ENCODE measurements at regions not wholly inside any gene's neighbourhood (a gene's known extent, or its start where the extent isn't known, plus 50 kb on each side); places are given as distances from the start of the nearest gene placed in this dataset.

DNA sequence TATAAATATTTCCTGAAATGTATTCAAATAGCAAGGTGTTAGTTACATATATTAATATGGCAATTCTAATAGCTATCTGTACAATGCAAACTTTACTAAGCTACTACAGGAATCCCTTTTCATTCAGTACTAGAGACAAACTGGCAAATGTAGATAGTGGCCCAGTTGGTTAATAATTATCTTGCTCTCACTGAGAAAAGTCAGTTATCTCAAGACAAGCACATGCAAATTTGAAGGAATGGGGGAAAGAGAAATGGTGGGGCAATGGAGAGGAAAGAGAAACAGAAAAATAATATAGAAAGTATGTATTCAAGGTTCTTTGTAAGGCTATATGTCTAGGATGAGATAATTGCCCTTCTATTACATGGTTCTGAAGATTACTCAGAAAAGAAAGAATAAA is 280.0 kb downstream of the FIGN start:
- no peak for TF ChIP-seq CTCF (IDR thresholded peaks at IDR 0.05; ENCODE audit: low read depth, low read length)
- no peak for TF ChIP-seq EZH2phosphoT487 (IDR thresholded peaks at IDR 0.05; ENCODE audit: low read depth)

All from OCI-LY3 (cell line).